ENCODE measurements at regions not wholly inside any gene's neighbourhood (a gene's known extent, or its start where the extent isn't known, plus 50 kb on each side); places are given as distances from the start of the nearest gene placed in this dataset.

DNA sequence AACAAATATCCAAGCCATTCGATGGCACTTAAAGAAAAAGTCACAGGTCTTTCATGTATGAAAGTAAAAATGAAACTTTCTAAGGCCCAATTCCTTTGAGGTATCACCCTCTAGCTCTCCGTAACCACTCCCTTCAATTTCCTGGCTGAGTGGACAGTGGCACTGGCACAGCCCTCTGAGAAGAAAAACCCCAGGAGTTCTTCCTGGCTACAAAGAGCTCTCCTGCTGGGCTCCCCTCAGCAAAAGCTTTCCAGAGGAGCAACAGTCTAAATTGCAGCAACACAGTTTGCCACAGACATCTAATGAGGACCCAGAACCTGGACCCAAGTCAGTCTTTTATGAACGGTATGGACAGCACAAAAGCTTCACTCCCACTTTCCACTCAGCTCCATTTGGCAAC is 71.8 kb downstream of the FUNDC1 start:
- no peak for DNase-seq

GRCh38 chrX:44462850-44463249 is 79.8 kb downstream of the FUNDC1 start:
- no peak for DNase-seq

DNA sequence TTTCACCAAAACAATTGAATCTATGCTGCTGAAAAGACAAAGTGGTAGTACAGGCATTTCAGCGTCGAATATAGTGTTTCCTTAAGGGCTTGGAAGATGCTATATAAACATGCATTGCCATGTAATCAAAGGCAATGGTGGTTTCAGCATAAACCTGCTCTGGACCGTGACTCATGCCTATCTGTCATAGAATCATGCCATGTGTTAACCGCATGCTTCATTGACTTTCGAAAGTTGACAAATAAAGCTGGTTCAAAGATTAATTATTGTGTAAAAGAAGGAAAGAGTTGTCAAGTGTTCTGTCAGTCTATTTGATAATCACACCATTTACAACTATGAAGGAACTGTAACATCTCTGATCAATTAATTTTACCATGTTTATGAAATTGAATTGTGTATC is 83.2 kb downstream of the FUNDC1 start:
- DNase-seq = no peak

DNA sequence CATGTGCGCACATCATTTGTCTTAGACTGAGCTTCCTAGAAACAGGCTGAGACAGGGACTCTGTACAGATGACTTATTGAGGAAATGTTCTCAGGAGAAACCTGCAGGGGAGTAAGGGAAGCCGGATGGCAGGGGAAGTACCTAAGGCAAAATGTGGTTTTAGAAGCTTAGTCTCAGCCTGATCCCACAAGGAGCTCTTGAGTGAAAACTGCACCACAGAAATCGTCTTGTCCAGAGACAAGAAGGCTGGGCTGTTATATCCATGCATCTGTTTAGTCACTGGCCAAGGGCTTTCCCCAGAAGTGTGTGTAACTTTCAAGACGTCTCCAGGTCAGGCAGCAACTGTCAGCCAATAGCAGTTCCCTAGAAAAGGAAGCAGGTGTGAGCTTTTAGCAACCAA is 86.0 kb downstream of the FUNDC1 start:
- DNase-seq = no peak

GRCh38 chrX:44451056-44451455 is 91.6 kb downstream of the FUNDC1 start:
- no peak for DNase-seq

DNA sequence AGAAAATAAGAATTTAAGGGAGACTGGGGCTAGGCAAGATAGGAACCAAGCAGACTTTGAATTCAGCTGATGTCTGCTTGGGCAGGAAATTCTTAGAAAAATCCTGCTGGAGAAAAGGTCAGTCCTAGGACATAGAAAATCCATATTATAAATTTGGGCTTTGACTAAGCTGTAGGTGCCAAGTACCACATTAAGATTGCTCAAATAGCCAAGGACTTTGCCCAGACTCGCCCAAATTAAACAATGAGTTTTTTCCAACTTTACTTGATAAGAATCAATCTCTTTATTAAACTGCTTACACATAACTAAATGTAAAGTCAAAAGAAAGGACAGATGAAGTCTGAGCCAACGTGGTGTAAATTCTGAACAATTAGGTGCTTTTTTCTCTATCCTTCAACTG is 95.4 kb downstream of the FUNDC1 start:
- no peak for DNase-seq

- no peak for DNase-seq
Measured at GRCh38 chrX:44440006-44440405, 96.5 kb upstream of the EFHC2 start.

GRCh38 chrX:44439242-44439794 is 95.8 kb upstream of the EFHC2 start:
- no peak for DNase-seq

DNA sequence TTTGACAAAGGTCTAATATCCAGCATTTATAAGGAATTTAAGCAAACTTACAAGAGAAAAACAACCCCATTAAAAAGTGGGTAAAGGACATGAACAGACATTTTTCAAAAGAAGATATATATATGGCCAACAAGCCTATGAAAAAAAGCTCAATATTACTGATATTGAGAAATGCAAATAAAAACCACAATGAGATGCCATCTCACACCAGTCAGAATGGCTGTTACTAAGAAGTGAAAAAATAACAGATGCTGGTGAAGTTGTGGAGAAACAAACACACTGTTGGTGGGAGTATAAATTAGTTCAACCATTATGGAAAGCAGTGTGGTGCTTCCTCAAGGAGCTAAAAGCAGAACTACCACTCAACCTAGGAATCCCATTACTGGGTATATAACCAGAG is 91.6 kb upstream of the EFHC2 start:
- DNase-seq = no peak

GRCh38 chrX:44433556-44433955 is 90.1 kb upstream of the EFHC2 start:
- no peak for DNase-seq

DNA sequence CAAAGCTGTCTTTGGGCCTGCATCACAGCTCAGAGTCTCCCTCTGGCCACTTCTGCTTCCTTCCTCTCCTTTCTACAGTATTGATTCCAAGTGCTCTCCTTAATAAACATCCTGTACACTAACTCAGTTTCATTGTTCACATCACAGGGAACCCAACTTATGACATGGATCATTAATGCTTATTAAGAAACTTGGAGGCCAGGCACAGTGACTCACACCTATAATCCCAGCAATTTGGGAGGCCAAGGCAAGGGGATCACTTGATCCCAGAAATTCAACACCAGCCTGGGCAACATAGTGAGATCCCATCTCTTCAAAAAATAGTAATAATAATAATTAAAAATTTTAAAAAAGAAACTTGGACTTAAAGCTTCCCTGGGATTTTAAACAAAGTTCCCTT is 89.2 kb upstream of the EFHC2 start:
- DNase-seq = peak; percentile 27

GRCh38 chrX:44431194-44431593 is 87.7 kb upstream of the EFHC2 start:
- peak; percentile 0 for DNase-seq

- DNase-seq = no peak
Measured at GRCh38 chrX:44428989-44429627, 85.6 kb upstream of the EFHC2 start.

GRCh38 chrX:44422631-44423030 is 79.2 kb upstream of the EFHC2 start:
- DNase-seq = no peak

GRCh38 chrX:44415639-44416386 is 72.3 kb upstream of the EFHC2 start:
- no peak for DNase-seq

DNA sequence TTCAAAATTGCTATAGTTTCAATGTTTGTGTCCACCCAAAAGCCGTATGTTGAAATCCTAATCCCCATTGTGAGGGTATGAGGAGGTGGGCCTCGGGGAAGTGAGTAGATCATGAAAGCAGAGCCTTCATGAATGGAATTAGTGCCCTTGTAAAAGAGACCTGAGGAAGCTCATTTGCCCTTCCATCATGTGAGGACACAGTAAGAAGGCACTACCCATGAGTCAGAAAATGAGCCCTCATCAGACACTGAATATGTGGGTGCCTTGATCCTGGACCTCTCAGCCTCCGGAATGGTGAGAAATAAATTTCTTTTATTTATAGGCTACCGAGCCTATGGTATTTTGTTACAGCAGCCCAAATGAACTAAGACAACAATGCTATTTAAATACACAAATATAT is 57.7 kb upstream of the EFHC2 start:
- DNase-seq = no peak

DNA sequence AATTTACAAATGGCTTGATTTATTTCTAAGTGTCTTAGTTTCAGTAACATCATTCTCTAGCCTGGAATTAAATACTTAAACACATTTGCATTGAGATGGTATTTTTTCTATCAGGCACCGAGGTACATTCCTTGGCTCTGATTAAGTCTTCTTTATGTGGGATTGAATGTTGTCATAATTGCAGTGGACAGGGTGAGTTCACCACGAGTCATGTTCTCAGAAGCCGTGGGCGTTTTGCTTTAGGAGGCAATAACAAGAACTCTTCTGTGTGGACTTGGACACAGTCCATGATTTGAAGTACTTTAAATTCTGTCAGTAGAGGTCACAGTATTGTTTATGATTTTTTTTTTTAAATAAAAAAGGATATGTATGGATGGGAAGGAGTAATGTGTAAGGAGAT is 57.1 kb upstream of the EFHC2 start:
- DNase-seq = peak; percentile 91

GRCh38 chrX:44400161-44400560 is 56.7 kb upstream of the EFHC2 start:
- DNase-seq = no peak

Measured in fibroblast of skin of right biceps (primary cell).